GM12878 (cell line): ENCODE measurements at regions not wholly inside any gene's neighbourhood (a gene's known extent, or its start where the extent isn't known, plus 50 kb on each side); places are given as distances from the start of the nearest gene placed in this dataset.

Source experiments
- CREB1 ChIP-seq: IDR thresholded peaks from 2 replicates; pipeline ENCODE4 v1.6.1; 2012; ENCODE audit warnings: low read depth, mild to moderate bottlenecking, inconsistent platforms
- CTCF ChIP-seq, 3 experiments: IDR thresholded peaks in 2 of 3; conservative IDR thresholded peaks in 1 of 3; 2 replicates each; pipeline ENCODE4 v1.5.1; 2011; ENCODE audit warnings: low read depth in 3 of 3, low read length in 3 of 3, mild to moderate bottlenecking in 3 of 3, control low read depth in 2 of 3, moderate library complexity in 2 of 3, inconsistent platforms in 1 of 3, mixed read lengths in 1 of 3; ENCODE audit not compliant: control insufficient read depth in 2 of 3, insufficient read depth in 1 of 3; ENCODE audit errors: extremely low read depth in 1 of 3
- MTA3 ChIP-seq: IDR thresholded peaks from 2 replicates; pipeline ENCODE4 v1.6.1; 2012; ENCODE audit warnings: low read length, inconsistent platforms, borderline replicate concordance
- POLR2AphosphoS5 ChIP-seq: IDR thresholded peaks from 2 replicates; pipeline ENCODE4 v1.6.1; 2011; ENCODE audit warnings: mild to moderate bottlenecking, low read length, inconsistent platforms
- USF1 ChIP-seq: IDR thresholded peaks from 2 replicates; pipeline ENCODE4 v1.6.1; 2011; ENCODE audit warnings: borderline replicate concordance, low read depth, mild to moderate bottlenecking, moderate library complexity, mixed read lengths, low read length; ENCODE audit not compliant: insufficient read depth; ENCODE audit errors: extremely low read length
- ZBTB11 ChIP-seq: fragments of 450-650 bp; formaldehyde crosslinking; IDR thresholded peaks from 2 replicates; pipeline ENCODE4 v1.5.0; 2022; ENCODE audit warnings: mild to moderate bottlenecking, missing genetic modification characterization

- TF ChIP-seq USF1: no peak
- TF ChIP-seq CTCF (IDR thresholded peaks at IDR 0.05 in 2 of 3, conservative IDR thresholded peaks at IDR 0.05 in 1 of 3; ENCODE audit: control insufficient read depth in 2 of 3, extremely low read depth in 1 of 3, insufficient read depth in 1 of 3, low read depth in 3 of 3, low read length in 3 of 3): no peak
- TF ChIP-seq CREB1: no peak
- TF ChIP-seq POLR2AphosphoS5: no peak
- TF ChIP-seq ZBTB11 (CRISPR knock-in tag): no peak
- TF ChIP-seq MTA3: no peak
These were observed 229.3 kb upstream of the CTNND2 start for GRCh38 chr5:12133520-12133919.
